Osteocyte (in vitro differentiated cells): ENCODE measurements at regions not wholly inside any gene's neighbourhood (a gene's known extent, or its start where the extent isn't known, plus 50 kb on each side); places are given as distances from the start of the nearest gene placed in this dataset.

ENCODE experiments used
- DNase-seq: peaks from one replicate; pipeline ENCODE4 v3.0.0; 2021; ENCODE audit warnings: mixed read lengths; ENCODE audit not compliant: unreplicated experiment; ENCODE audit errors: extremely low spot score
- H3K27ac Mint-ChIP-seq: one replicate; pipeline ENCODE4 v1.8.0; 2021; ENCODE audit warnings: mild to moderate bottlenecking, mixed read lengths; ENCODE audit not compliant: unreplicated experiment
- H3K27me3 Mint-ChIP-seq: one replicate; pipeline ENCODE4 v1.8.0; 2021; ENCODE audit warnings: mixed read lengths; ENCODE audit not compliant: unreplicated experiment
- H3K36me3 Mint-ChIP-seq: one replicate; pipeline ENCODE4 v1.8.0; 2021; ENCODE audit warnings: mixed read lengths; ENCODE audit not compliant: unreplicated experiment
- H3K4me1 Mint-ChIP-seq: one replicate; pipeline ENCODE4 v1.8.0; 2021; ENCODE audit warnings: mixed read lengths; ENCODE audit not compliant: unreplicated experiment
- H3K4me3 Mint-ChIP-seq: one replicate; pipeline ENCODE4 v1.8.0; 2021; ENCODE audit warnings: mild to moderate bottlenecking, moderate library complexity, mixed read lengths; ENCODE audit not compliant: unreplicated experiment
- H3K9me3 Mint-ChIP-seq: one replicate; pipeline ENCODE4 v1.8.0; 2021; ENCODE audit warnings: mixed read lengths; ENCODE audit not compliant: unreplicated experiment
- CTCF ChIP-seq: fragments of 200-600 bp; sonication (generic); IDR thresholded peaks from 2 replicates; pipeline ENCODE4 v1.5.0; 2021; ENCODE audit warnings: antibody characterized with exemption, mild to moderate bottlenecking, moderate library complexity

- no peaks in the 10 kb centered on the region for H3K27me3 Mint-ChIP-seq
- H3K27ac Mint-ChIP-seq = no peak overlapping the region
- no peak overlapping the region for H3K4me3 Mint-ChIP-seq
- TF ChIP-seq CTCF = no peak
- peak; percentile 69 for DNase-seq
- no peaks in the 10 kb centered on the region for H3K4me1 Mint-ChIP-seq
- H3K36me3 Mint-ChIP-seq = no peaks in the 10 kb centered on the region
- H3K9me3 Mint-ChIP-seq = no peaks in the 10 kb centered on the region
These were observed 300.1 kb downstream of the NDUFA10 start for GRCh38 chr2:239724851-239725550.

- no peak for TF ChIP-seq CTCF
- H3K36me3 Mint-ChIP-seq = no peaks in the 10 kb centered on the region
- DNase-seq = peak; percentile 56
- H3K9me3 Mint-ChIP-seq = no peaks in the 10 kb centered on the region
- no peaks in the 10 kb centered on the region for H3K27me3 Mint-ChIP-seq
- H3K27ac Mint-ChIP-seq = no peak overlapping the region
- no peak overlapping the region for H3K4me3 Mint-ChIP-seq
- no peaks in the 10 kb centered on the region for H3K4me1 Mint-ChIP-seq
These were observed 300.8 kb downstream of the NDUFA10 start for GRCh38 chr2:239724194-239724849.

- Mint-ChIP-seq H3K4me1 (no peaks in the 10 kb centered on the region), H3K36me3 (no peaks in the 10 kb centered on the region), H3K9me3 (no peaks in the 10 kb centered on the region), H3K4me3 (no peak overlapping the region), H3K27me3 (no peaks in the 10 kb centered on the region), H3K27ac (no peak overlapping the region)
- peak; percentile 73 for DNase-seq
- TF ChIP-seq CTCF = no peak
These were observed 301.5 kb downstream of the NDUFA10 start for GRCh38 chr2:239723486-239724193.

GRCh38 chr2:239722760-239723470 lies 302.2 kb downstream of the NDUFA10 start:
- no peaks in the 10 kb centered on the region for H3K9me3 Mint-ChIP-seq
- H3K27me3 Mint-ChIP-seq = no peaks in the 10 kb centered on the region
- H3K36me3 Mint-ChIP-seq = no peaks in the 10 kb centered on the region
- H3K4me3 Mint-ChIP-seq = no peak overlapping the region
- TF ChIP-seq CTCF = no peak
- DNase-seq = peak; percentile 81
- H3K27ac Mint-ChIP-seq = no peak overlapping the region
- no peaks in the 10 kb centered on the region for H3K4me1 Mint-ChIP-seq
